IPS-18c (cell line): ENCODE measurements at regions not wholly inside any gene's neighbourhood (a gene's known extent, or its start where the extent isn't known, plus 50 kb on each side); places are given as distances from the start of the nearest gene placed in this dataset.

Experiments used
- H3K4me3 ChIP-seq: 2 replicates; pipeline ENCODE4 v1.7.0; 2013; ENCODE audit warnings: low read depth, mild to moderate bottlenecking, low read length, moderate library complexity; ENCODE audit not compliant: insufficient read depth
- H3K9me3 ChIP-seq: one replicate; pipeline ENCODE4 v1.6.1; 2013; ENCODE audit warnings: mild to moderate bottlenecking, low read length, moderate library complexity; ENCODE audit not compliant: control insufficient read depth, insufficient read depth

DNA sequence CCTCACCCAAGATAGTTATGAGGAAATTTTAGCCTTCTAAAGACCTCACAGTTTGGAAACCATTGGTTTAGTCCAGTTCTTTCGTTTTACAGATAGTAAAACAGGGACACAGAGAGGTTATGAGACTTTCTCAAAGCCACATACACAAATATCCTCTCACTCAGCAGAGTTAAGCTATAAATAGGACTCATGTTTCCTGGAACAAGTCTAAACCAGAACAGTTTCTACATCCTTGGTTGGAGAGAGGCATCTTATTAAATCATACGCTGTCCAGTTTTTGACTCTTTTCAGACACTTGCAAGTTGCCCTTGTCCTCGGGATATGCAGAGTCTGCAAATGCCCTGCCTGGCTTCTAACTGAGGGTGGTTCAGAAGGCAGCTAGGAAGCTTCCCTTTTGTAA, 462.1 kb upstream of the DEPDC1 start:
- Histone ChIP-seq H3K9me3 (no peaks in the 10 kb centered on the region), H3K4me3 (no peak overlapping the region)

GRCh38 chr1:68959461-68960030, 462.7 kb upstream of the DEPDC1 start:
- Histone ChIP-seq H3K9me3 (no peaks in the 10 kb centered on the region), H3K4me3 (no peak overlapping the region)

DNA sequence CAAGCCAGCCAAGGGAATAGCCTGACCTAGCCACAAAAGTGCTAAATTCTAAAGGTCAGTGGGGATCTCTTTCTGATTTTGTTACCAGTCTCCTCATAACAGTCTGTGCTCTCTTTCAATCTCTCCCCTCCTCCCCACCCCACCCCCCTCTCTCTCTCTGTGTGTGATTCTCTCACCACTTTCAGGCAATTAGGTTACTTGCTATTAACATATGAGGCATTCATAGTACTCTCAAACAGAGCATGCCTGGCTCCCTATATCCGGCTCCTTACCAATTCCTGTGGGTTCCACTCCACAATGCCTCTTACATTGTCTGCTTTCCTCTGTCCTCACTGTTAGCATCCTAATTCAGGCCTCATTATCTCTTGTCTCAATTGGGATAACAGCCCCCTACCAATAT, 464.3 kb upstream of the DEPDC1 start:
- H3K9me3 ChIP-seq, result no peaks in the 10 kb centered on the region

DNA sequence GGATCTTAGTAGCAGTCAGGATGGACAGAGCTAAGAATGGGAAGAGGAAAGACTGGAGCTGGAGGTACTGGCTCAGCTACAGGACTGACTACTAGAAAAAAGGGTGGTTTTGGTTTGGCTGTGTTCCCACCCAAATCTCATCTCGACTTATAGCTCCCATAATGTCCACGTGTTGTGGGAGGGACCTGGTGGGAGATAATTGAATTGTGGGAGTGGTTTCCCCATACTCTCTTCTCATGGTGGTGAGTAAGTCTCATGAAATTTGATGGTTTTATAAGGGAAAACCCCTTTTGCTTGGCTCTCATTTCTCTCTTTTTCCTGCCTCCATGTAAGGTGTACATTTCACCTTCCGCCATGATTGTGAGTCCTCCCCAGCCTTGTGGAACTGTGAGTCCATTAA, 466.5 kb upstream of the DEPDC1 start:
- Histone ChIP-seq H3K9me3 (no peaks in the 10 kb centered on the region), H3K4me3 (no peak overlapping the region)

More for the DNA sequence above, 464.3 kb upstream of the DEPDC1 start:
- H3K4me3 ChIP-seq, result no peak overlapping the region

DNA sequence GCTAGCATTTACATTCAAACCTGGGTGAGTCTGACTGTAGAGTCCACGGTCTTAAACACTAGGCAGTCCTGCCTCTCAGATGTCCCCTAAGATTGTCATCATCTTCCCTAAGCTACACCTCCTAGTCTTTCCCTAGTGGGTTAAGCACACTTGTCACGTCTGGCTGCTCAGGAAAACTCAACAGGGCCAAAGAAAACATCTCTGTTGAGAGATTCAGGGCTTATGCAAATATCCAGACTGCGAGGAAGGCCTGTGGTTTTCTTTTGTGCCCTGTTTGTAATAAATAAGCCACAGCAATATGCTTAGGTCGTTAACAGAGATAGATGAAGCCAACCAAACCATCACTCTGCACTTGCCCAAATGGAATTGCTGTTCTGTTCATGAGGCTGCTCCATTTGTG, 472.6 kb upstream of the DEPDC1 start:
- H3K9me3 ChIP-seq, result no peaks in the 10 kb centered on the region
- no peak overlapping the region for H3K4me3 ChIP-seq

GRCh38 chr1:68970571-68970970, 473.7 kb upstream of the DEPDC1 start:
- Histone ChIP-seq H3K4me3 (no peak overlapping the region), H3K9me3 (no peaks in the 10 kb centered on the region)

GRCh38 chr1:68973459-68974244, 476.8 kb upstream of the DEPDC1 start:
- H3K4me3 ChIP-seq, result no peak overlapping the region
- no peaks in the 10 kb centered on the region for H3K9me3 ChIP-seq

- no peaks in the 10 kb centered on the region for H3K9me3 ChIP-seq
- H3K4me3 ChIP-seq, result no peak overlapping the region
Measured at GRCh38 chr1:68974447-68974846, 477.6 kb upstream of the DEPDC1 start.

GRCh38 chr1:68975212-68975933, 478.5 kb upstream of the DEPDC1 start:
- Histone ChIP-seq H3K4me3 (no peak overlapping the region), H3K9me3 (no peaks in the 10 kb centered on the region)

DNA sequence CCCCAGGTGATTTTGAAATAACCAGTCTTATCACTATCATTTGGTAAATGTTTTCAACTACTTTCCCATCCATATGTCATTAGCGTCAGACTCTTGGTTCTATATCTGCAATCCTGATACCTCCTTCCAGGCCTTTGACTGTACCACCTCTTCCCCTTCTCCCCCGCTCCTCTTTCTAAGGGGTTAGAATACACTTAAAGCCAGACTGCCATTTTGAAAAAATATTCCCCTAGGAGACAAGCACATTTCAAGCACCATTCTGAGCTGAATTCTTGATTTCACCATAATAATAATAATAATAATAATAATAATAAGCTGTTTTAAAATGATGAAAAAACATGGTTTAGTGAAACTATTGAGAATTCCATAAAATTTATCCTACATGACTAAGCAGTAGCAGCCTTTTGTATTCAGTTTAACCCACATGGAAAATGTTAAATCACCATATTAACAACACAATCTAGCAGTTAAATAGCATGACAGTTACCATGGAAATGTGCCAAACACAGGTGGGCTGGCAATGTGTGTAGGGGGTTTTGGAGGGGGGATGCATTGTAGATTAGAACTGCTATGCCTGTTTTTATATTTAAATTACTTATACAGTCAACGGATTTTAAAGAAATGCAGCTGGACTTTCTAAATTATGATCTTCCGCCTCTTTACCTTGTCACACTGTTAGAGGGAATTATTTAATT, 480.2 kb upstream of the DEPDC1 start:
- H3K4me3 ChIP-seq, result no peak overlapping the region
- no peaks in the 10 kb centered on the region for H3K9me3 ChIP-seq

DNA sequence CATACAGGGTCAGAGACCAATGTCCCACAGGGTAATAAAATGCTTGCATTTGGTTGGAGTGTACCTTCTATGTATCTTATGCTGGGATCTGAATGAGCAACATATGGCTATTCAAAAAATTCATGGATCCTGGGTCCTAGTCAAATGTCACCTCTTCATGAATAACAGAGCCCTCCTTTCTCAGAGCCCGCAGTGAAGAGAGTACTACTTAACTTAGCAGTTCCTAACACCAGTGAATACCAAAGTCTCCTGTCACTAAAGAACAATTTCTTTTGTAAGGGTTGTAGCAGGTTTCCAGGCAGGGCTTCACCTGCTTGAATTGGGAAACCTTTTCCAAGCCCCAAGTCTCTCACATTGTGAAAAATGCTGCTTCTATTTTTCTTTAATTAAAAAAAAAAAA, 483.0 kb upstream of the DEPDC1 start:
- H3K4me3 ChIP-seq, result no peak overlapping the region
- no peaks in the 10 kb centered on the region for H3K9me3 ChIP-seq

DNA sequence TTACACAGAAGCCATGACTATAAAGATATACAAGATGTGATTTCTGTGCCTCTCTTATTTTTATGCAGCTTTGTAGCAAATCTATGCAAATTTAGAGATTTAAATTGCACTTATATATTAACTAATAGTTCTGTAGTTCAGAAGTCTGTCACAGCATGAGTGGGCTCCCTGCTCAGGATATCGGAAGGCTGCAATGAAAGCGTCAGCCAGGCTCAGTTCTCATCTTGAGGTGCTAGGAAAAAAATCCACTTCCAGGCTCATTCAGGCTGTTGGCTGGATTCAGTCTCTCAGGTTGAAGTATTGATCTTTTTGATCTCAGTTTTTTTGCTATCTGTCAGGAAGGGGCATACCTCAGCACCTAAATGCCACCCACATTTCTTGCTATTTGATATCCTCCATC, 487.4 kb upstream of the DEPDC1 start:
- no peaks in the 10 kb centered on the region for H3K9me3 ChIP-seq

GRCh38 chr1:68994096-68994495, 497.2 kb upstream of the DEPDC1 start:
- no peaks in the 10 kb centered on the region for H3K9me3 ChIP-seq
- H3K4me3 ChIP-seq, result no peak overlapping the region

More for the DNA sequence above, 487.4 kb upstream of the DEPDC1 start:
- H3K4me3 ChIP-seq, result no peak overlapping the region

DNA sequence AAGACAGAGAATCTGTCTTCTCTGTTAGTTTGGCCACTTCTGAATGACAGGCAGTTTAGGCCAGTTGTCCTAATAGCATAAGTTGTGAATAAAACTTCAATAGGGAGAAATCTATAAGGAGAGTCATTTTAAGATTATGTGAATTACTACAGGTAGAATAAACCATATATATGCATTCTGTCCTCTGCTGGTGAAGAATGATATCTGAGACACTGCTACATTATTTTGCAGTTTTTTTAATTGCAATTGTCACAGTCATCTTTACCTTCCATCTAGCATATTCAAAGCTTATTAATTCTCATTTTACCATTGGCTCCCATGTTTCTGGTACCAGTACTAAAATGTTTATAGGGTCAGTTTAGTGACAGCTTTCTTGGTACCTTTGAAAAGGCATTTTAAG, 519.6 kb upstream of the DEPDC1 start:
- H3K9me3 ChIP-seq, result peaks cover 2% of the 10 kb centered on the region
- H3K4me3 ChIP-seq, result no peak overlapping the region

DNA sequence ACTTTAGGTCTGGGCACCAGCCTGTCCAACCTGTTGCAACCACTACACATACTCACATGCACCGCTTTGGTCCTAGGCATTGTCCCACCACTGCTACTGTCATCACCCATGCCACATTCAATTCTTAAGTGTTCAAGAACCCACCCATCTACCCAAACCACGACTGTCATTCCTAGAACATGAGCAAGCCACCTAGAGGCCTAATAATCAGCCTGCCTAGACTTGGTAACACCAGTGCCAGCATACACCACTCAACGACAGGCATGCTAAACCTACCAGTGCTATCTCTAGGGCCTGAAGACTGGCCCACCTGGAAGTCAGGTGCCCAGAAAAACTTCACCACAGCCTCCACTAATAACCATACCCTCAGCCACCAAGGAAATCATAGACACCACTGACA, 532.8 kb upstream of the DEPDC1 start:
- Histone ChIP-seq H3K4me3 (no peak overlapping the region), H3K9me3 (no peaks in the 10 kb centered on the region)

GRCh38 chr1:69038379-69038778, 529.3 kb upstream of the LRRC7 start:
- Histone ChIP-seq H3K4me3 (no peak overlapping the region), H3K9me3 (no peaks in the 10 kb centered on the region)

GRCh38 chr1:69045572-69045971, 522.1 kb upstream of the LRRC7 start:
- no peak overlapping the region for H3K4me3 ChIP-seq
- H3K9me3 ChIP-seq, result no peaks in the 10 kb centered on the region

- Histone ChIP-seq H3K9me3 (no peaks in the 10 kb centered on the region), H3K4me3 (no peak overlapping the region)
Measured at GRCh38 chr1:69055194-69055593, 512.5 kb upstream of the LRRC7 start.
